Body of pancreas (tissue), 4 donors: ENCODE measurements at regions not wholly inside any gene's neighbourhood (a gene's known extent, or its start where the extent isn't known, plus 50 kb on each side); places are given as distances from the start of the nearest gene placed in this dataset.

Experiments used
- POLR2A ChIP-seq, 3 donors: fragments of 450-650 bp; IDR thresholded peaks; one replicate each; pipeline ENCODE4 v1.6.1; 2016; ENCODE audit warnings: antibody characterized with exemption in 3 of 3, mild to moderate bottlenecking in 2 of 3
- TF ChIP-seq, protein P1 (sequence below), 7 experiments: fragments of 450-650 bp in 4 of 7; fragments of 200-600 bp in 3 of 7; sonication (generic) in 3 of 7; IDR thresholded peaks; one replicate each; pipeline ENCODE4 v1.5.1; 2016 to 2019; ENCODE audit warnings: antibody characterized with exemption in 7 of 7

DNA sequence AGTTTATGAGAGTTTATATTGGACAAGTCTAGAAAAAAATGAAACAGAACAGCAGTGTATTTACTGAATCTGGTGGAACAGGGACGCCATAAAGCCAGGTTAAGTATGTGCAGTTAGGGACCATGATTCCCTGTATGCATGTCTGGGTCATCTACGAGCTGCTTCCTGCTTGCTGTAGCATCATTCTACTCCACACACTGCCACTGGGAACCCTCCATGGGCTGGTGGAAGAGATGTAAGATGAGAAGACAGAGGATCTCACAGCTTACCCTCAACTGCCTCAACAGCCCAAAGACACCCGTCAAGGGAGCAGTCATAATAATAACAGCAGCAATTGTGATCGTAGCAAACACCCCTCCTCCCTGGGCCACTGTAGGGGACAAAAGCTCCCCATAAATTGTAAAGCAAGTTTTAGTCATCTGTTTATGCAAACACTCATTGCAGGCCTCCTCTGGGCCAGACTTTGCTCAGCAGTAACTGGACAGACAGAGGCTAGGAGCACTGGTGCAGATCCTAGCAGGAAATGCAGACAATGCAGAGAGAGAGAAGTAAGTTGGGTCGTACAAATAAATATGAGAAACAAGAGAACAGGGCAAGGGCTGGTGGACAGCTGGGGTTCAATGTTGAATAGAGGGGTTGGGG, 188.0 kb downstream of the SOX9 start:
- TF ChIP-seq, protein P1, sequence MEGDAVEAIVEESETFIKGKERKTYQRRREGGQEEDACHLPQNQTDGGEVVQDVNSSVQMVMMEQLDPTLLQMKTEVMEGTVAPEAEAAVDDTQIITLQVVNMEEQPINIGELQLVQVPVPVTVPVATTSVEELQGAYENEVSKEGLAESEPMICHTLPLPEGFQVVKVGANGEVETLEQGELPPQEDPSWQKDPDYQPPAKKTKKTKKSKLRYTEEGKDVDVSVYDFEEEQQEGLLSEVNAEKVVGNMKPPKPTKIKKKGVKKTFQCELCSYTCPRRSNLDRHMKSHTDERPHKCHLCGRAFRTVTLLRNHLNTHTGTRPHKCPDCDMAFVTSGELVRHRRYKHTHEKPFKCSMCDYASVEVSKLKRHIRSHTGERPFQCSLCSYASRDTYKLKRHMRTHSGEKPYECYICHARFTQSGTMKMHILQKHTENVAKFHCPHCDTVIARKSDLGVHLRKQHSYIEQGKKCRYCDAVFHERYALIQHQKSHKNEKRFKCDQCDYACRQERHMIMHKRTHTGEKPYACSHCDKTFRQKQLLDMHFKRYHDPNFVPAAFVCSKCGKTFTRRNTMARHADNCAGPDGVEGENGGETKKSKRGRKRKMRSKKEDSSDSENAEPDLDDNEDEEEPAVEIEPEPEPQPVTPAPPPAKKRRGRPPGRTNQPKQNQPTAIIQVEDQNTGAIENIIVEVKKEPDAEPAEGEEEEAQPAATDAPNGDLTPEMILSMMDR (IDR thresholded peaks at IDR 0.05): no peak
- TF ChIP-seq POLR2A (IDR thresholded peaks at IDR 0.05): no peak
